ENCODE measurements at regions not wholly inside any gene's neighbourhood (a gene's known extent, or its start where the extent isn't known, plus 50 kb on each side); places are given as distances from the start of the nearest gene placed in this dataset.

DNA sequence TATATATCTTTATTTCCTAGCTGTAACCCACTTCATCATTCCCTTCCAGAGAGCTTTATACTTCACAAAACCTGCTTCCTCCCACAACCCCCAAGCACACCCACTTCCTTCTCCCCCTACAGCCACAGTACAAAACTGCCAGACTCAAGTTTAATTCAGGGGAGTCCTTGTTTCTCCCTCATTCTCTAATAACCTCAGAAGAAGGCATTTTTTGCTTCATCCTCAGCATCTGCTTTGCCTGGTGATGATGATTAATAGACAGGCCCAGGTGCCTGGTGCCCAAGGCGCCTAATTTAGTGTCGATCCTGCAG, 414.3 kb downstream of the KIF16B start:
- CTCF ChIA-PET = no interaction called here

DNA sequence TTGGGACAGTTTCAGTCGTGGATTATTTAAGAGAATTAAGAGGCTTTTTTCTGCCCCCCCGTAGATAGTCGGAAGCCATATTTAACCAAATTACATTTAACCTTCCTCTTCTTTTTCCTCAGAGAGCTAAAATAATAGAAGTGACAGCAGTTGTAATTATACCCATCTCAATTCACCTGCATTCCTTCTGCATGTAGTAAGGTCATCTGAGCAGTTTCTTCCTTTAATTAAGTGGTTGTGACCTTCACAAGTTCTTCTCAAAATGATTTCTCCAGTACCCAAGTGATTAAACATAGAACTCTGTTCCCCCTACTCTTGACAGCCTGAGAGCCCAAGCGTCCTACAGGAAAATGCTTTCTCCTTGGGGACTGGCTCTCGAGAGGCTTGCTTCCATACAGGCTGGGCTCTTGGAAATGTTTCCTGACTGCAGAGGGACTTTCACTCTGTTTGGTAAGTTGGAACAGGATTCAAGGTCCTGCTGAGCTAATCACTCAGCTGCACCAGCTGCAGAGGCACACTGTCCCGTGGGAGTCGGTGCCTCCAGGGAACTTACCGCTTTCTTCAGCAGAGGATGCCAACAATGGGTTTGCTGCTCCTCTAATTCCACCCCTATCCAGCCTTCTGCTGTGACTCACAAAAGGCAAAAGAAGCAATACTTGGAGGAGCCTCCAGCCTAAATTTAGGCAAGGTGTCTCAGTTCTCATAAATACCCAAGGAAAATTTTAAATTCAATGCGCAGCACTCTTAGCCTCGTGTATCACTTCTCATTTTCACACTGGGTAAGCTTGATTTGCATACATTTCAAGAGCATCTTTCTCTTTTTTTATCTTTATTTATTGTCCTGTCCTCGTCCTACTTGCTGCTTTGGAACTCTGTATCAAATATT, 414.9 kb downstream of the KIF16B start:
- Histone ChIP-seq H3K9me2 (replicated peaks; ENCODE audit: low read length) (no peaks in the 10 kb centered on the region), H4K20me1 (ENCODE audit: low read length) (no peaks in the 10 kb centered on the region), H2AFZ (ENCODE audit: low read length) (no peak overlapping the region), H3K4me3 (ENCODE audit: low read length) (no peak overlapping the region), H3F3A (ENCODE audit: low read length, unreplicated experiment) (no peaks in the 10 kb centered on the region), H3K9me3 (ENCODE audit: low read length) (no peaks in the 10 kb centered on the region; the same call in 1 of the 2 replicates), H3K9ac (ENCODE audit: low read length) (no peak overlapping the region), H3K27ac (ENCODE audit: low read length) (no peak overlapping the region), H3K4me1 (ENCODE audit: insufficient read depth, low read length) (no peaks in the 10 kb centered on the region), H3K4me2 (ENCODE audit: low read length) (no peak overlapping the region), H3K36me3 (ENCODE audit: low read depth, low read length) (no peaks in the 10 kb centered on the region), H3K27me3 (ENCODE audit: low read length) (no peaks in the 10 kb centered on the region), H3K79me2 (ENCODE audit: low read length) (no peaks in the 10 kb centered on the region)
- ATAC-seq (no peak), DNase-seq (no peak)
- POLR2A ChIA-PET (ENCODE audit: unreplicated experiment) = no interaction called here
- BruUV-seq (replicated peaks) = no TSS peak
- CTCF ChIA-PET = no interaction called here
- TF ChIP-seq EZH2 (IDR thresholded peaks at IDR 0.05; ENCODE audit: low read length, unreplicated experiment) = no peak
- TF ChIP-seq EZH2phosphoT487 (IDR thresholded peaks at IDR 0.05; ENCODE audit: borderline replicate concordance, low read length) = no peak
- no peak for TF ChIP-seq CTCF (conservative IDR thresholded peaks at IDR 0.05; ENCODE audit: low read depth, low read length)
- intact Hi-C loops (cut with micrococcal nuclease) = no loop called here

More for the DNA sequence above, 414.3 kb downstream of the KIF16B start:
- Histone ChIP-seq H3K36me3 (ENCODE audit: low read depth, low read length) (no peaks in the 10 kb centered on the region), H3K4me2 (ENCODE audit: low read length) (no peak overlapping the region), H3K27me3 (ENCODE audit: low read length) (no peaks in the 10 kb centered on the region), H3K27ac (ENCODE audit: low read length) (no peak overlapping the region), H3K9ac (ENCODE audit: low read length) (no peak overlapping the region), H3K9me2 (replicated peaks; ENCODE audit: low read length) (no peaks in the 10 kb centered on the region), H3K79me2 (ENCODE audit: low read length) (no peaks in the 10 kb centered on the region), H4K20me1 (ENCODE audit: low read length) (no peaks in the 10 kb centered on the region), H3F3A (ENCODE audit: low read length, unreplicated experiment) (no peaks in the 10 kb centered on the region), H3K4me3 (ENCODE audit: low read length) (no peak overlapping the region), H3K9me3 (ENCODE audit: low read length) (no peaks in the 10 kb centered on the region), H2AFZ (ENCODE audit: low read length) (no peak overlapping the region), H3K4me1 (ENCODE audit: insufficient read depth, low read length) (no peaks in the 10 kb centered on the region)
- intact Hi-C loops (cut with micrococcal nuclease) = no loop called here
- DNase-seq (no peak), ATAC-seq (no peak)
- TF ChIP-seq CTCF (conservative IDR thresholded peaks at IDR 0.05; ENCODE audit: low read depth, low read length) (no peak), EZH2phosphoT487 (IDR thresholded peaks at IDR 0.05; ENCODE audit: borderline replicate concordance, low read length) (no peak), EZH2 (IDR thresholded peaks at IDR 0.05; ENCODE audit: low read length, unreplicated experiment) (no peak)
- no TSS peak for BruUV-seq (replicated peaks)
- POLR2A ChIA-PET (ENCODE audit: unreplicated experiment) = no interaction called here

DNA sequence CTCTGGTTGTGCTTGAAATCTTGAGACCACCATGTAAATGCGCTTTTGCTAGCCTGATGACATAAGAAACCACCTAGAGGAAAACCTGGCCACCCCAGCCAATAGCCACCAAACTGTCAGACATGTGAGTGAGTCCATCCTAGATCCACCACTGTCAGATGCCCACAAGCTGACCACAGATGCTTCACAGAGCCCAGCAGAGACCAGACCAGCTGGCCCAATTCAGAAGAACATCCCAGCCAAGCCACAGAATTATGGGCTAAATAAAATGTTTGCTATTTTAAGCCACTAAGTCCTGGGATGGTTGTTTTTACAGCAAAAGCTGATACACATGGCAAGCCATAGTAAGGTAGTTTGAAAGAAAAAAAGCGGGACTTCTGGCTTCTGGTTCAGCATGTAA, 425.3 kb downstream of the KIF16B start:
- no peaks in the 10 kb centered on the region for H4K20me1 ChIP-seq (ENCODE audit: low read length)
- H3K79me2 ChIP-seq (ENCODE audit: low read length) = no peaks in the 10 kb centered on the region
- ChIA-PET POLR2A (ENCODE audit: unreplicated experiment) (no interaction called here), CTCF (no interaction called here)
- no peak overlapping the region for H3K27ac ChIP-seq (ENCODE audit: low read length)
- no peak overlapping the region for H3K4me2 ChIP-seq (ENCODE audit: low read length)
- H3K9ac ChIP-seq (ENCODE audit: low read length) = no peak overlapping the region
- H3F3A ChIP-seq (ENCODE audit: low read length, unreplicated experiment) = no peaks in the 10 kb centered on the region
- no peaks in the 10 kb centered on the region for H3K36me3 ChIP-seq (ENCODE audit: low read depth, low read length)
- H3K4me3 ChIP-seq (ENCODE audit: low read length) = no peak overlapping the region
- H3K9me2 ChIP-seq (replicated peaks; ENCODE audit: low read length) = no peaks in the 10 kb centered on the region
- no peak overlapping the region for H2AFZ ChIP-seq (ENCODE audit: low read length)
- no TSS peak for BruUV-seq (replicated peaks)
- no peak for TF ChIP-seq CTCF (conservative IDR thresholded peaks at IDR 0.05; ENCODE audit: low read depth, low read length)
- TF ChIP-seq EZH2phosphoT487 (IDR thresholded peaks at IDR 0.05; ENCODE audit: borderline replicate concordance, low read length) = no peak
- TF ChIP-seq EZH2 (IDR thresholded peaks at IDR 0.05; ENCODE audit: low read length, unreplicated experiment) = no peak
- intact Hi-C loops (cut with micrococcal nuclease) = no loop called here
- no peaks in the 10 kb centered on the region for H3K4me1 ChIP-seq (ENCODE audit: insufficient read depth, low read length)
- DNase-seq = no peak
- H3K9me3 ChIP-seq (ENCODE audit: low read length) = no peaks in the 10 kb centered on the region
- no peaks in the 10 kb centered on the region for H3K27me3 ChIP-seq (ENCODE audit: low read length)
- no peak for ATAC-seq
